Esophagus muscularis mucosa (tissue), 4 donors: ENCODE measurements at regions not wholly inside any gene's neighbourhood (a gene's known extent, or its start where the extent isn't known, plus 50 kb on each side); places are given as distances from the start of the nearest gene placed in this dataset.

Source experiments
- DNase-seq: peaks from one replicate; pipeline ENCODE4 v3.0.0-alpha.2; 2017; ENCODE audit errors: extremely low spot score
- H3K27ac ChIP-seq, 4 donors: fragments of 200-600 bp; sonication (generic); replicated peaks in 1 of 4; 1 replicate in 3 of 4; 2 replicates in 1 of 4; pipeline ENCODE4 v1.5.1; 2016 to 2019; ENCODE audit warnings: mild to moderate bottlenecking in 1 of 4
- H3K27me3 ChIP-seq, 4 donors: fragments of 200-600 bp; sonication (generic); one replicate each; pipeline versions ENCODE4 v1.5.1 to v1.6.0; 2016 to 2019
- H3K36me3 ChIP-seq, 4 donors: fragments of 200-600 bp; sonication (generic); one replicate each; pipeline ENCODE4 v1.5.1; 2016 to 2019
- H3K4me1 ChIP-seq, 4 donors: fragments of 200-600 bp; sonication (generic); one replicate each; pipeline ENCODE4 v1.5.1; 2016 to 2019
- H3K4me3 ChIP-seq, 4 donors: fragments of 200-600 bp; sonication (generic); 1 replicate in 2 of 4; 2 replicates in 2 of 4; pipeline ENCODE4 v1.5.1; 2016 to 2019; ENCODE audit warnings: mild to moderate bottlenecking in 4 of 4, moderate library complexity in 1 of 4
- H3K9me3 ChIP-seq, 4 donors: fragments of 200-600 bp; sonication (generic); 1 replicate in 3 of 4; 2 replicates in 1 of 4; pipeline ENCODE4 v1.5.1; 2016 to 2019
- EP300 ChIP-seq: sonication (generic); formaldehyde crosslinking; IDR thresholded peaks from one replicate; pipeline ENCODE4 v1.6.1; 2017; ENCODE audit warnings: antibody characterized with exemption
- POLR2A ChIP-seq: fragments of 450-650 bp; IDR thresholded peaks from one replicate; pipeline ENCODE4 v1.6.1; 2017; ENCODE audit warnings: antibody characterized with exemption, moderate library complexity, mild to moderate bottlenecking, low read depth
- POLR2AphosphoS5 ChIP-seq, 2 donors: sonication (generic); formaldehyde crosslinking; IDR thresholded peaks; one replicate each; pipeline ENCODE4 v1.6.1; 2017; ENCODE audit warnings: antibody characterized with exemption in 2 of 2
- WGBS: methylation state at CpG from one replicate; pipeline ENCODE4 v1.1.5; 2018; 5-methylcytosine and 5-hydroxymethylcytosine counted together
- intact Hi-C: fragments of 100-400 bp; cut with DNase I; formaldehyde crosslinking; loops from one replicate; pipeline ENCODE4 v1.15.1; 2023
- TF ChIP-seq, protein P1 (sequence below), 3 experiments: fragments of 200-600 bp in 2 of 3; fragments of 450-650 bp in 1 of 3; sonication (generic) in 2 of 3; IDR thresholded peaks; one replicate each; pipeline ENCODE4 v1.5.1; 2017 to 2019; ENCODE audit warnings: antibody characterized with exemption in 3 of 3, mild to moderate bottlenecking in 2 of 3, moderate library complexity in 1 of 3

DNA sequence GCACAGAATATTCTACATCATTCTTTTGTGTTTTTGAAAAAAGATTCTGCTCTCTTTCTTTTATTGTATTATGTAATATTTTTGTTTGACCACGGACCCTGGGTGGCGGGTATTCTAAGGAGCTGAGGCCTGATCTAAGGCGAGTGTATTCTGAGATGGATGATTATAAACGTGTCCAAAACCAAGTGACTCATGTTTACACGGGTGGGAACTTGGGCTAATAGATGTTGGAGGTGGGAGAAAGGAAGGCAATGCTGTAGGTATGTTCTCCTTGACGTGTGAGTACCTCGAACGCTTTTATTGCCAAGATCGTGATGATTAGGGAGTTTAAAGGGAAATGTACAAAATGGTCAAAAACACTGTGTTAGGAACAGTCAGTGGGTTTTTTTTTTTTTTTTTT lies 188.9 kb upstream of the FAT1 start:
- Histone ChIP-seq H3K4me1 (peaks cover 0 to 5% (median 0%) of the 10 kb centered on the region in 4 donors), H3K27me3 (no peaks in the 10 kb centered on the region), H3K4me3 (no peak overlapping the region), H3K36me3 (no peaks in the 10 kb centered on the region), H3K27ac (no peak overlapping the region), H3K9me3 (no peaks in the 10 kb centered on the region)
- 70% methylated on average over 9 of the region's 9 CpGs for WGBS
- intact Hi-C loops = no loop called here
- DNase-seq = peak; percentile 29
- TF ChIP-seq, protein P1, sequence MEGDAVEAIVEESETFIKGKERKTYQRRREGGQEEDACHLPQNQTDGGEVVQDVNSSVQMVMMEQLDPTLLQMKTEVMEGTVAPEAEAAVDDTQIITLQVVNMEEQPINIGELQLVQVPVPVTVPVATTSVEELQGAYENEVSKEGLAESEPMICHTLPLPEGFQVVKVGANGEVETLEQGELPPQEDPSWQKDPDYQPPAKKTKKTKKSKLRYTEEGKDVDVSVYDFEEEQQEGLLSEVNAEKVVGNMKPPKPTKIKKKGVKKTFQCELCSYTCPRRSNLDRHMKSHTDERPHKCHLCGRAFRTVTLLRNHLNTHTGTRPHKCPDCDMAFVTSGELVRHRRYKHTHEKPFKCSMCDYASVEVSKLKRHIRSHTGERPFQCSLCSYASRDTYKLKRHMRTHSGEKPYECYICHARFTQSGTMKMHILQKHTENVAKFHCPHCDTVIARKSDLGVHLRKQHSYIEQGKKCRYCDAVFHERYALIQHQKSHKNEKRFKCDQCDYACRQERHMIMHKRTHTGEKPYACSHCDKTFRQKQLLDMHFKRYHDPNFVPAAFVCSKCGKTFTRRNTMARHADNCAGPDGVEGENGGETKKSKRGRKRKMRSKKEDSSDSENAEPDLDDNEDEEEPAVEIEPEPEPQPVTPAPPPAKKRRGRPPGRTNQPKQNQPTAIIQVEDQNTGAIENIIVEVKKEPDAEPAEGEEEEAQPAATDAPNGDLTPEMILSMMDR (IDR thresholded peaks at IDR 0.05) = no peak
- TF ChIP-seq POLR2A = no peak
- TF ChIP-seq POLR2AphosphoS5 (IDR thresholded peaks at IDR 0.05) = no peak
- no peak for TF ChIP-seq EP300

DNA sequence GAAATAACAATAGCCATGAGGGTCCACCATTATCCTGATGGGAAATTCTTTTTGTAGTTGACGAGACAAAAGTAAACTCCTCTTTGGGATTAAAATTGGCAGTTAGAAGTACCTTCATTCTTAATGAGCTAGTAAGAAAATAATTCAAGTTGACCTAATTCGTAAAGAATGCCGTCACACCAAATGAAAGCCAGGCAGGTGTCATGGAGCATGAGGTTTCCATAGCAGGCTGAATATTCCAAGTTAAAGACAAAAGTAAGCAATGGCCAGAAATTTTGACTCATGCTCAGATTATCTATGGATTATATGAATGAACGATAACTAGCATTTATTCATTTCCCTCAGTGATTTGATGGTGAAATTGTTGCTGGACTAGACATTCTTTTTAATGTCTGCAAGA lies 192.2 kb upstream of the FAT1 start:
- no peak for DNase-seq
- no peak overlapping the region for H3K4me3 ChIP-seq
- no peaks in the 10 kb centered on the region for H3K9me3 ChIP-seq
- H3K27me3 ChIP-seq = no peaks in the 10 kb centered on the region
- intact Hi-C loops = no loop called here
- H3K27ac ChIP-seq = no peak overlapping the region
- TF ChIP-seq POLR2AphosphoS5 (IDR thresholded peaks at IDR 0.05) = no peak
- no peak for TF ChIP-seq EP300
- TF ChIP-seq, protein P1 (IDR thresholded peaks at IDR 0.05) = no peak
- no peak for TF ChIP-seq POLR2A
- 78% methylated on average over 4 of the region's 4 CpGs for WGBS
- H3K4me1 ChIP-seq = peaks cover 0 to 13% (median 0%) of the 10 kb centered on the region in 4 donors
- no peaks in the 10 kb centered on the region for H3K36me3 ChIP-seq

DNA sequence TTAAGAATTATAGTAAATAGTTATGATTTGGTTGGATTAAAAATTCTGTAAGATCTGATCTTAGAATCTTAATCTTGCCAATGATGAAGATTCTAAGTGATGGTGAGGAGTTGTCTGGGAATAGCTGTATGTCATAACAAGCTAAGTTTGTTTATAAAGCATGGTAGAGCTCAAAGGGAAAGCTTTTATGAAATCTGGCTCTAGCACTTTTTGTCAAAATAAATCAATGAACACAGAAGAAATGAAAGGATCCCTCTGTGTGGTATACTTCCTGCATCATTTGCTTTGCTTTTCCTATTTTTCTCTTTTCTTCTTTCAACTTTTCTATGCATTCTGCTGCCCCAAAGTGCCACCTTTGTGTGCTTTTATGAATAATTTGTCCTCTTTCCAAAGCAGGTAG lies 193.5 kb upstream of the FAT1 start:
- TF ChIP-seq EP300 = no peak
- TF ChIP-seq POLR2A = no peak
- TF ChIP-seq, protein P1 (IDR thresholded peaks at IDR 0.05) = no peak
- TF ChIP-seq POLR2AphosphoS5 (IDR thresholded peaks at IDR 0.05) = no peak

DNA sequence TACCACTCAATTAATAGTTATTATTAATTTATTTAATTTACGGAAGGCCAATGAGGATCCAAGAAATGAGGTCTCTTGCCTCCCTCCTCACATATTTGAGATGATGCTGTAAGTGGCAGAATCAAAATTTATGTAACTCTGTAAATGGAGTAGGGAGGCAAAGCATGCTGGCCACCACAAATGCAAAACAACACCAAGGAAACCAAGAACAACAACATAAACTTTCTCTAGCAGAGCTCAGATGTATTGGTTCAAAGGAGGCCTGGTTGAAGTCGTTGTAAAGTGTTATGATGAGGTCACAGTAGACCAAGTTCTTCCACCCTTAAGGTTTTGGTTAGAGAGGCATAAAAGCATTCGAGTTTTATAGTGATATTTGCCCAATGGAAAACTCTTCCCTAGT lies 194.8 kb upstream of the FAT1 start:
- H3K27me3 ChIP-seq = no peaks in the 10 kb centered on the region
- intact Hi-C loops = no loop called here
- H3K9me3 ChIP-seq = no peaks in the 10 kb centered on the region
- TF ChIP-seq EP300 (no peak), POLR2A (no peak), POLR2AphosphoS5 (IDR thresholded peaks at IDR 0.05) (no peak)
- TF ChIP-seq, protein P1 (IDR thresholded peaks at IDR 0.05) = no peak
- peaks cover 0 to 13% (median 0%) of the 10 kb centered on the region in 4 donors for H3K4me1 ChIP-seq
- H3K27ac ChIP-seq = no peak overlapping the region
- DNase-seq = no peak
- H3K36me3 ChIP-seq = no peaks in the 10 kb centered on the region
- whole genome bisulfite sequencing = 79% methylated on average over 3 of the region's 3 CpGs
- no peak overlapping the region for H3K4me3 ChIP-seq

More for the DNA sequence above, 193.5 kb upstream of the FAT1 start:
- no peaks in the 10 kb centered on the region for H3K9me3 ChIP-seq
- no peak for DNase-seq
- H3K27me3 ChIP-seq = no peaks in the 10 kb centered on the region
- intact Hi-C loops = no loop called here
- H3K36me3 ChIP-seq = no peaks in the 10 kb centered on the region
- H3K4me3 ChIP-seq = no peak overlapping the region
- H3K4me1 ChIP-seq = peaks cover 0 to 13% (median 0%) of the 10 kb centered on the region in 4 donors
- no peak overlapping the region for H3K27ac ChIP-seq

DNA sequence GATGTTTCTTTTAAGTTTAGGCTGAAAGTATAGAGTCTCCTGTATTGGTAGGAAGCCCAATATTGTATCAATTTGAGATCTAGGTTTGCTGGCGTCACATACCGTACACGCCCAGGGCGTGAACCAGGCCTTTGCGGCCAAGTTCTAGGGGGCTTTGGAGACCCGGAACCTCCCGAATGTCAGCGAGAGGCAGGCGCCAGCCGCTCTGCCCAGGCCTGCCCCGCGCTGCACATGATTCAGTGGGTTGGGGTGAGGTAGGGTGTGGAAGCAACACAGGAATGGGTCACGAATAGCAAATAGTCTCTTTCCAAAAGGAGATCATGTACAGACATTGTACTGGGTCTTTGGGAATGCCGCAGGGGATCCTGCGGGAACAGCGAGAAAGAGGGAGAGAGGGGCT lies 195.7 kb upstream of the FAT1 start:
- WGBS = 95% methylated on average over 16 of the region's 16 CpGs
- DNase-seq = no peak
- TF ChIP-seq POLR2AphosphoS5 (IDR thresholded peaks at IDR 0.05) = no peak
- no peak for TF ChIP-seq EP300
- no peak for TF ChIP-seq POLR2A
- TF ChIP-seq, protein P1 (IDR thresholded peaks at IDR 0.05) = no peak
- no peak overlapping the region for H3K4me3 ChIP-seq
- H3K36me3 ChIP-seq = no peaks in the 10 kb centered on the region
- no peaks in the 10 kb centered on the region for H3K27me3 ChIP-seq
- no peaks in the 10 kb centered on the region for H3K9me3 ChIP-seq
- intact Hi-C loops = no loop called here
- H3K27ac ChIP-seq = no peak overlapping the region
- H3K4me1 ChIP-seq = peaks cover 0 to 13% (median 0%) of the 10 kb centered on the region in 4 donors
